ENCODE measurements at regions not wholly inside any gene's neighbourhood (a gene's known extent, or its start where the extent isn't known, plus 50 kb on each side); places are given as distances from the start of the nearest gene placed in this dataset.

DNA sequence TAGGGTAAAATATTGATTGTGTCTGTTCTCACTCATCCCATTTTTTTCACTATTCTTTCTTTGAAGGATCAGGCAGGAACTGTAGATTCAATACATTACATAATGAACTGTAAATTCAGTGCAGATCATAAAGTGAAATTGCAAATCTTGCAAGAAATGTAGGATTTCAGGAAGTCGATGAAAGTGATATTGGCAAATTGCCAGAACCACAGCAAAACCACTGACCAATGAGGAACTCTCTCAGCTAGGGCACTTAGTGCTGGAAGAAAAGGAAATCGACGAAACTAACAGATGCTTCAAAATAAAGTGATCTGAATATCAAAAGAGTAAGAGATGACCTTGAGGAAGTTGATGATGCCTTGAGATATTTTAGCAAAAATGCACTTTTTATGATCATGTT is 157.6 kb downstream of the AACS start:
- no peak for DNase-seq (ENCODE audit: low spot score)
- Histone ChIP-seq H3K27ac (ENCODE audit: low read depth) (no peak overlapping the region), H3K9me2 (ENCODE audit: insufficient read depth) (no peaks in the 10 kb centered on the region), H3K36me3 (ENCODE audit: insufficient read depth) (no peaks in the 10 kb centered on the region), H3K4me2 (no peak overlapping the region), H3K79me2 (replicated peaks; ENCODE audit: insufficient read depth) (peaks cover 56% of the 10 kb centered on the region), H2AFZ (no peak overlapping the region), H3F3A (replicated peaks; ENCODE audit: low read depth) (no peaks in the 10 kb centered on the region), H4K20me1 (replicated peaks; ENCODE audit: insufficient read depth) (peaks cover 11% of the 10 kb centered on the region; the same call in 1 of the 2 replicates), H3K27me3 (ENCODE audit: insufficient read depth) (no peaks in the 10 kb centered on the region), H3K4me3 (no peak overlapping the region), H3K4me1 (ENCODE audit: insufficient read depth) (peaks cover 10% of the 10 kb centered on the region)
- no peak overlapping the region for H3K4me3 Mint-ChIP-seq
- no peak for ATAC-seq
- TF ChIP-seq, protein P1, sequence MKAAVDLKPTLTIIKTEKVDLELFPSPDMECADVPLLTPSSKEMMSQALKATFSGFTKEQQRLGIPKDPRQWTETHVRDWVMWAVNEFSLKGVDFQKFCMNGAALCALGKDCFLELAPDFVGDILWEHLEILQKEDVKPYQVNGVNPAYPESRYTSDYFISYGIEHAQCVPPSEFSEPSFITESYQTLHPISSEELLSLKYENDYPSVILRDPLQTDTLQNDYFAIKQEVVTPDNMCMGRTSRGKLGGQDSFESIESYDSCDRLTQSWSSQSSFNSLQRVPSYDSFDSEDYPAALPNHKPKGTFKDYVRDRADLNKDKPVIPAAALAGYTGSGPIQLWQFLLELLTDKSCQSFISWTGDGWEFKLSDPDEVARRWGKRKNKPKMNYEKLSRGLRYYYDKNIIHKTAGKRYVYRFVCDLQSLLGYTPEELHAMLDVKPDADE (IDR thresholded peaks at IDR 0.05): no peak
- no peak for TF ChIP-seq REST (IDR thresholded peaks at IDR 0.05; ENCODE audit: unreplicated experiment)
- no peak for TF ChIP-seq ZNF114 (CRISPR knock-in tag; IDR thresholded peaks at IDR 0.05)
- TF ChIP-seq EZH2phosphoT487 (IDR thresholded peaks at IDR 0.05; ENCODE audit: unreplicated experiment): no peak
- TF ChIP-seq JUNB (IDR thresholded peaks at IDR 0.05; ENCODE audit: unreplicated experiment): no peak
- no peak for TF ChIP-seq CREB1 (CRISPR knock-in tag; IDR thresholded peaks at IDR 0.05; ENCODE audit: low read depth)
- TF ChIP-seq POLR2AphosphoS5 (IDR thresholded peaks at IDR 0.05; ENCODE audit: low read depth): no peak
- no peak for TF ChIP-seq EZH2 (IDR thresholded peaks at IDR 0.05; ENCODE audit: low read depth, unreplicated experiment)
- TF ChIP-seq ZNF331 (CRISPR knock-in tag; IDR thresholded peaks at IDR 0.05; ENCODE audit: low read depth): no peak
- no peaks in the 10 kb centered on the region for H3K9me3 Mint-ChIP-seq
- no peaks in the 10 kb centered on the region for H3K27me3 Mint-ChIP-seq (ENCODE audit: insufficient read depth, low read depth, poor library complexity)
- H3K27ac Mint-ChIP-seq: no peak overlapping the region
- H3K4me1 Mint-ChIP-seq: peaks cover 14% of the 10 kb centered on the region
- H3K36me3 Mint-ChIP-seq (ENCODE audit: low read depth): peaks cover 66% of the 10 kb centered on the region

DNA sequence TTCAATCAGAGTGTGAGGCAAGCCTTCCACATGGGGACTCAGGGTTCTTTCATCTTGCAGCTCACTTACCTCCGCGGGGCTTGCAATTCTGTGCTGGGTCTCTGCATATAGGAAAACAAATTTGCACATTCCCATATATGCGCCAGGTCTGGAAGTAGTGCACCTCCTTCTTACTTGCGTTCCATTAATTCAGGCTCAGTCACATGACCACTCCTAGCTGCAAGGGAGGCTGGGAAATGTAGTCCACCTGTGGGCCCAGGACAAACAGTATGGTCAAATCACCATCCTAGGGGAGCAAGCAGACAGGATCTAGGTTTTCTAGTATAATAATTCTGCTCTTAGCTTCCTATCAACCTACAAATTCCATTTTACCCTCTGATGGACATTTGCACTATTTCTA is 160.4 kb downstream of the AACS start:
- Mint-ChIP-seq H3K36me3 (ENCODE audit: low read depth) (peaks cover 77% of the 10 kb centered on the region), H3K4me3 (no peak overlapping the region)
- ATAC-seq: peak; percentile 32; the same call in 2 of the 3 replicates

More for the DNA sequence above, 160.4 kb downstream of the AACS start:
- peaks cover 45% of the 10 kb centered on the region for H3K79me2 ChIP-seq (replicated peaks; ENCODE audit: insufficient read depth)
- Mint-ChIP-seq H3K27ac (no peak overlapping the region), H3K9me3 (no peaks in the 10 kb centered on the region), H3K27me3 (ENCODE audit: insufficient read depth, low read depth, poor library complexity) (peaks cover 8% of the 10 kb centered on the region), H3K4me1 (peaks cover 13% of the 10 kb centered on the region)
- no peaks in the 10 kb centered on the region; the same call in 1 of the 2 replicates for H3K36me3 ChIP-seq (ENCODE audit: insufficient read depth)
- no peak for TF ChIP-seq STAT1 (IDR thresholded peaks at IDR 0.05; ENCODE audit: unreplicated experiment)
- no peak overlapping the region for H3K4me3 ChIP-seq
- peaks cover 11% of the 10 kb centered on the region; the same call in 1 of the 2 replicates for H4K20me1 ChIP-seq (replicated peaks; ENCODE audit: insufficient read depth)
- no peaks in the 10 kb centered on the region for H3F3A ChIP-seq (replicated peaks; ENCODE audit: low read depth)
- H3K4me2 ChIP-seq: no peak overlapping the region
- no peak overlapping the region for H3K27ac ChIP-seq (ENCODE audit: low read depth)
- DNase-seq (ENCODE audit: low spot score): no peak
- no peak overlapping the region for H2AFZ ChIP-seq
- peaks cover 8% of the 10 kb centered on the region; the same call in 1 of the 2 replicates for H3K4me1 ChIP-seq (ENCODE audit: insufficient read depth)
- H3K9me2 ChIP-seq (ENCODE audit: insufficient read depth): no peaks in the 10 kb centered on the region
- H3K27me3 ChIP-seq (ENCODE audit: insufficient read depth): no peaks in the 10 kb centered on the region
